Gastroesophageal sphincter (tissue), 3 donors: ENCODE measurements at regions not wholly inside any gene's neighbourhood (a gene's known extent, or its start where the extent isn't known, plus 50 kb on each side); places are given as distances from the start of the nearest gene placed in this dataset.

Experiments
- EP300 ChIP-seq: sonication (generic); formaldehyde crosslinking; IDR thresholded peaks from one replicate; pipeline ENCODE4 v1.6.1; 2017; ENCODE audit warnings: antibody characterized with exemption, mild to moderate bottlenecking
- TF ChIP-seq, protein P1 (sequence below), 4 experiments: fragments of 200-600 bp in 2 of 4; fragments of 450-650 bp in 2 of 4; sonication (generic) in 1 of 4; IDR thresholded peaks; one replicate each; pipeline ENCODE4 v1.5.1; 2017 to 2019; ENCODE audit warnings: antibody characterized with exemption in 4 of 4, mild to moderate bottlenecking in 2 of 4, moderate library complexity in 2 of 4

DNA sequence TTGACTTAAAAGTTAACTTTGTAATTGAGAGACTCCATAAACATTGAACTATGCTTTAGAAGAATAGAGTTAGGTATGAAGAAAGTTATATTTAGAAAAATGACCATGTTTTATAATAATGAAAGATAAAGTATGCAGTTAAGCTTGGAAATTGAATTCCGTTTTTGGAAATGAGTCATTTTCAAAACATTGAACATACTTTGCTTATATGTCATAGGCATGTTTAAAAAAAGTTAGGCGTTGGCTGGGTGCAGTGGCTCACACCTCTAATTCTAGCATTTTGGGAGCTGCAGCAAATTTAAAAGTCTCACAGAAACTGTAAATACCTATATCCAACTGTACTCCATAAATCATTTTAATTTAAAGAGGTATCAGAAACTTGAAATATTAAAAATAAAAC, 607.4 kb downstream of the CBLN2 start:
- TF ChIP-seq EP300: no peak
- TF ChIP-seq, protein P1, sequence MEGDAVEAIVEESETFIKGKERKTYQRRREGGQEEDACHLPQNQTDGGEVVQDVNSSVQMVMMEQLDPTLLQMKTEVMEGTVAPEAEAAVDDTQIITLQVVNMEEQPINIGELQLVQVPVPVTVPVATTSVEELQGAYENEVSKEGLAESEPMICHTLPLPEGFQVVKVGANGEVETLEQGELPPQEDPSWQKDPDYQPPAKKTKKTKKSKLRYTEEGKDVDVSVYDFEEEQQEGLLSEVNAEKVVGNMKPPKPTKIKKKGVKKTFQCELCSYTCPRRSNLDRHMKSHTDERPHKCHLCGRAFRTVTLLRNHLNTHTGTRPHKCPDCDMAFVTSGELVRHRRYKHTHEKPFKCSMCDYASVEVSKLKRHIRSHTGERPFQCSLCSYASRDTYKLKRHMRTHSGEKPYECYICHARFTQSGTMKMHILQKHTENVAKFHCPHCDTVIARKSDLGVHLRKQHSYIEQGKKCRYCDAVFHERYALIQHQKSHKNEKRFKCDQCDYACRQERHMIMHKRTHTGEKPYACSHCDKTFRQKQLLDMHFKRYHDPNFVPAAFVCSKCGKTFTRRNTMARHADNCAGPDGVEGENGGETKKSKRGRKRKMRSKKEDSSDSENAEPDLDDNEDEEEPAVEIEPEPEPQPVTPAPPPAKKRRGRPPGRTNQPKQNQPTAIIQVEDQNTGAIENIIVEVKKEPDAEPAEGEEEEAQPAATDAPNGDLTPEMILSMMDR (IDR thresholded peaks at IDR 0.05): no peak
